ENCODE measurements at regions not wholly inside any gene's neighbourhood (a gene's known extent, or its start where the extent isn't known, plus 50 kb on each side); places are given as distances from the start of the nearest gene placed in this dataset.

- ChIA-PET CTCF (no interaction called here), POLR2A (no interaction called here)
- no peak for ATAC-seq
- no peak for TF ChIP-seq POLR2AphosphoS5 (IDR thresholded peaks at IDR 0.05; ENCODE audit: low read depth, low read length)
- no peak for TF ChIP-seq CTCF (IDR thresholded peaks at IDR 0.05)
- no peak for TF ChIP-seq SIN3A (IDR thresholded peaks at IDR 0.05; ENCODE audit: borderline replicate concordance, insufficient read depth, low read depth, low read length)
- no peak for TF ChIP-seq TCF7L2 (IDR thresholded peaks at IDR 0.05; ENCODE audit: low read depth, low read length)
- TF ChIP-seq REST (IDR thresholded peaks at IDR 0.05; ENCODE audit: insufficient read depth in 1 of 2, low read depth in 2 of 2, low read length in 1 of 2) = no peak
- Histone ChIP-seq H3K27me3 (ENCODE audit: control insufficient read depth, insufficient read depth, low read length) (no peaks in the 10 kb centered on the region), H3K4me1 (ENCODE audit: control insufficient read depth, insufficient read depth, low read length) (no peaks in the 10 kb centered on the region), H3K4me3 (ENCODE audit: low read depth in 2 of 2, low read length in 2 of 2) (no peak overlapping the region), H3K36me3 (ENCODE audit: control insufficient read depth, insufficient read depth, low read length) (no peaks in the 10 kb centered on the region), H3K27ac (ENCODE audit: low read length) (no peak overlapping the region), H3K9me3 (ENCODE audit: control insufficient read depth, insufficient read depth, low read depth, low read length) (no peaks in the 10 kb centered on the region)
- intact Hi-C loops (cut with micrococcal nuclease; ENCODE audit: unreplicated experiment) = no loop called here
- in situ Hi-C loops (cut with HindIII; ENCODE audit: low pct_unique_long_range_greater_than_20kb, low sequenced_read_pairs) = no loop called here
- no TSS peak for BruUV-seq (replicated peaks)
- no peak for DNase-seq (ENCODE audit: low read depth, low spot score)
Measured at GRCh38 chr7:136339464-136339863, 362.3 kb upstream of the MTPN start.

GRCh38 chr7:136336932-136337331 is 359.8 kb upstream of the MTPN start:
- ATAC-seq = no peak

More at GRCh38 chr7:136336932-136337331, 359.8 kb upstream of the MTPN start:
- ChIA-PET CTCF (no interaction called here), POLR2A (no interaction called here)
- TF ChIP-seq TCF7L2 (IDR thresholded peaks at IDR 0.05; ENCODE audit: low read depth, low read length) (no peak), POLR2AphosphoS5 (IDR thresholded peaks at IDR 0.05; ENCODE audit: low read depth, low read length) (no peak), SIN3A (IDR thresholded peaks at IDR 0.05; ENCODE audit: borderline replicate concordance, insufficient read depth, low read depth, low read length) (no peak), REST (IDR thresholded peaks at IDR 0.05; ENCODE audit: insufficient read depth in 1 of 2, low read depth in 2 of 2, low read length in 1 of 2) (no peak), CTCF (IDR thresholded peaks at IDR 0.05) (no peak)
- no peak overlapping the region for H3K4me3 ChIP-seq (ENCODE audit: low read depth in 2 of 2, low read length in 2 of 2)
- no peak overlapping the region for H3K27ac ChIP-seq (ENCODE audit: low read length)
- H3K36me3 ChIP-seq (ENCODE audit: control insufficient read depth, insufficient read depth, low read length) = no peaks in the 10 kb centered on the region
- in situ Hi-C loops (cut with HindIII; ENCODE audit: low pct_unique_long_range_greater_than_20kb, low sequenced_read_pairs) (no loop called here), intact Hi-C loops (cut with micrococcal nuclease; ENCODE audit: unreplicated experiment) (no loop called here)
- DNase-seq (ENCODE audit: low read depth, low spot score) = no peak
- BruUV-seq (replicated peaks) = no TSS peak
- H3K27me3 ChIP-seq (ENCODE audit: control insufficient read depth, insufficient read depth, low read length) = no peaks in the 10 kb centered on the region
- no peaks in the 10 kb centered on the region for H3K4me1 ChIP-seq (ENCODE audit: control insufficient read depth, insufficient read depth, low read length)
- no peaks in the 10 kb centered on the region for H3K9me3 ChIP-seq (ENCODE audit: control insufficient read depth, insufficient read depth, low read depth, low read length)

Data from Panc1 (cell line).